GM18861 (cell line): ENCODE measurements at regions not wholly inside any gene's neighbourhood (a gene's known extent, or its start where the extent isn't known, plus 50 kb on each side); places are given as distances from the start of the nearest gene placed in this dataset.

Experiments
- ATAC-seq: cut with Tn5 transposase; IDR thresholded peaks from one replicate; pipeline ENCODE4 v1.9.1; 2021; ENCODE audit not compliant: unreplicated experiment

DNA sequence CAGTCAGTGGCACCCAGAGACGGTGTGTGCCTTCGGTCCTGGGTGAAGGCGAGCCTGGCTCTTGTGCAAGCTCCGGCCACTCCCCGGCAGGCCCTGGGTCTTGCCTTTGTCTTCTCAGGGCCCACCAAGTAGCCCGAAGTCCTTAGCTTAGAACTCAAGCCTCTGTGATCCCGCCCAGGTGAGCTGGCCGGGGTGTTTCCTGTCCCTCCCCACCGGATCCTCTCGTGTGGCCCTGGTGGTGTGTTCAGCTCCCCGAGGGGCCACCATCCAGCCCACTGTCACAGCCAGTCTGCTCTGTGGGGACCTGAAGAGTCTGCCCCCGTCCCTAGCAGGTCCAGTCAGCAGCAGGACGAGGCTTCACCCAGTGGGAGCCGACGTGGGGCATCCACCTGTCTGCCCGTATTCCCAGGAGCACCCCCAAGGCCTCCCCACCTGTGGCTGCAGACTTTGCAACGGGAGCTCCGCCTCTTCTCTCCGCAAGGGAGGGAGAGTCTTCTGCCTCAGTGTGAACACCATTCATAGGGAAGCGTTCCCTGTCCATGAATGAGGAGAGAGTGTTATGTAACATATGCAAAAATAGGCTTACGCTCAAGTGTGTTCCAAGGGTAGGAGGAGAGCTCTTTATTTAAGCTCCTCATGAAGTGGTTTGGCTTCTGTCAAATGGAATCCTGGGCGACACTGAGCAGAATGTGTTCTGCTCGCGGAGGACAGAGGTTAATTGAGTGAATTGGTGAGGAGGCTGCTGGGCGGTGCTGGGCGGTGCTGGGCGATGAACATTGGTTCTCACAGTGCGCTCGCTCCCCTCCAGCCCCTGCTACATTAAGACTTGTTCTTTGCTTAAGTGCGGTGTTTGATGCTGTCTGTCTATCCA lies 108.9 kb downstream of the CRYAA start:
- ATAC-seq: no peak

- no peak for ATAC-seq
Measured at GRCh38 chr21:43276811-43277210, 108.0 kb downstream of the CRYAA start.

- ATAC-seq: no peak
Measured at GRCh38 chr21:43275421-43276211, 106.8 kb downstream of the CRYAA start.

GRCh38 chr21:43274946-43275310 lies 106.1 kb downstream of the CRYAA start:
- no peak for ATAC-seq

- ATAC-seq: no peak
Measured at GRCh38 chr21:43274022-43274945, 105.5 kb downstream of the CRYAA start.

DNA sequence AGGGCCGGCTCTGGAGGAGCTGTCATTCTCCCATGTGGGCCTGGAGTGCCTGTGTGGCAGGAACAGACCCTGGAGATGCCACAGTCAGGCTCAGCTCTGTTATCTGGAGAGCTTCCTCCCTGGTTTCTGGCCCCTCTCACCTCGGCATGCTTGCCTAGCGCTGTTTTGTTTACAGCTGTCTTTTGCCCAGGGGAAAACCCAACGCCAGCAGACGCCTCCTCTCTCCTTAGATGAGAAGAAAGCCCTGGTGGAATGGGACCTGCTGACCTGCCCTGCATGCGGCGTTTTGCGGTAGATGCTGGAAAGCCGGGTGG lies 104.9 kb downstream of the CRYAA start:
- ATAC-seq: no peak

GRCh38 chr21:43273016-43273707 lies 104.4 kb downstream of the CRYAA start:
- ATAC-seq: no peak

GRCh38 chr21:43272591-43272990 lies 103.8 kb downstream of the CRYAA start:
- no peak for ATAC-seq

GRCh38 chr21:43271452-43272020 lies 102.7 kb downstream of the CRYAA start:
- ATAC-seq: no peak

DNA sequence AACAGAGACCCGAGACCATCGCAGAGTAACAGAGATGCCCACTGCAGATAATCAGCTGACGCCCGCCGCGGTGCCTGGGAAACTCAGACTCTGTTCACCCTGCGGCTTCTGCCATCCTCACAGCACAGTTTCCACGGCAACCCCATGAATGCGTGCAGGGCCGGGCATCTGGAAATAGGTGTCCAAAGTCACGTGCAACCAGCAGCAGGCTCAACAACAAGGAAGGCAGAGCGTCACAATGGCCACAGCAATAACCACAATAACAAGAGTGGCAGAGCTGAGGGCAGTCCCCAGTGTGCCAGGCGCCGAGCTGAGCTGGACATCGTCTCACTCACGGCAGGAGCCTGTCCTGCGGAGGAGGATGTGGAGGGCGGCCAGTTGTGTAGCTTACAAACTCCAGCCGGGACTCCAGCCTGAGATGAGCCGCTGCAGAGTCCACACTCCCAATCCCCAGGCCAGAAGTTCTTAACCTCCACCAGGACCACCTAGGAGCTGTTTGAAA lies 102.0 kb downstream of the CRYAA start:
- ATAC-seq: no peak

- ATAC-seq: no peak
Measured at GRCh38 chr21:43269957-43270705, 101.3 kb downstream of the CRYAA start.

DNA sequence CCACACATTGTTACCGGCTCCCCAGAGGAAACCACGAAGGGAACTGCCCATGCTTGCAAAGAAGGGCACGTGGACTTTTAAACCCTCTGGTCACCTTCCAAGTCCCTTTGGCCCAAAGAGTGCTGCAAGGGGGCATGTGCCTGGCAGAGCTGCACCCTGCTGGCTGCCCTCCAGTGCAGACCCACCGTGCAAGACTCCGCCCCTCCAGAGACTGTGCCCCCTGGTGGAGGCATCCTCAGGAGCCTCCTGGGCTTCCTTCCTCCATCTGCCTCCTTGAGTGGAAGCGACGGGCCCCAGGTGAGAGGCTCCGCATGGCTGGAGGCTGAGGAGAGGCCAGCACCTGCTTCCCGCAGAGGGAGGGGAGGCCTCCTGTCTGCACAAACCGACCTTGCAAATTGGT lies 100.6 kb downstream of the CRYAA start:
- no peak for ATAC-seq

DNA sequence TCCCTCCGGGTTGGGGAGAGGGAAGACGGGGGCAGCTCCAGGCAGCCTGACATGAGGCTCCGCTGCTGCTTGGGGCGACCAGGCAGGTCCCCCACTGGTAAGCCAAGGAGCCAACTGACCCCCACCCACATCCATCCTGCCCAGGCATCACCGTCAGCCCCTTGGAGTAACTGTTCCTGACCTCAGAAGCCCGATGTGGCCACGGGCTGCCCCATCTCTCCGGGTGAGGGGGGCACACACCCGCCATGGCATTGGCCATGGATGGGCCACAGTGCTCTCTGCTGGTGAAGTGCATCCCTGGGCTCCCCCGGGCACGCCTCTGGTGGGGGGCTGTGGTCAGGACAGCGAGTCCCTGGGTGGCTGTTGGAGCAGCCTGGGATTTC lies 100.0 kb downstream of the CRYAA start:
- no peak for ATAC-seq

DNA sequence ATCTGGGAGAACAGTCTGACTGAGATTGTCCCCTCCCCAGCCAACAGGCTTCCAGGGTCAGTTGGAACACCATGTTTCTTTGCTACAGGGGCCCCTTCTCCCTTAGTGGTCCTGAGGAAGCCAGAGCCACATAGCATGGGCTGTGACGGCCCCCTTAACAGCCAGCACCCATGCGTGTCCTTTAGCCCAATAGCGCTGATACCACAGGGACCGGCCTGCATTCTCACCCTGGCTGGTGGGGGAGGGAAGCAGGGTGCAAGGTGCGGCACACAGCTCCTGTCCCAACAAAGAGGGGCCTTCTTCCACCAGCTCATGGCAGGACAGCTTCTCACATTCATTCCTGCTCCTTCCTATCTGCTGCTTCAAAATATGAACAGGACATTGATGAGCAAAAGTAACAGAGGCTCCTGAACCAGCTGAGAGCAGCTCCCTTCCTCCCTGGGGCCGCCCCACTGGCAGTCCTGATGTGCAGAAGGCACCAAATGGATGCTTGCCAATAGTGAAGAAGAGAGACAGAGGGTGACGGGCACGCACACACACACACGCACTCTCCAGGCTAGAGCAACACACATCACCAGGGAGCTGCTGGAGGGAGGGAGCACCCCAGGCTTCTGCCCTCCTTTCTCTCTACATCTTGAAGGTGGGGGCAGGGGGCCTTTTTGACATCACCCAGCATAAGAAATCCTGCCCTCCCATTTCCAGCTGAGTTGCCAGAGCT lies 99.4 kb downstream of the CRYAA start:
- no peak for ATAC-seq

DNA sequence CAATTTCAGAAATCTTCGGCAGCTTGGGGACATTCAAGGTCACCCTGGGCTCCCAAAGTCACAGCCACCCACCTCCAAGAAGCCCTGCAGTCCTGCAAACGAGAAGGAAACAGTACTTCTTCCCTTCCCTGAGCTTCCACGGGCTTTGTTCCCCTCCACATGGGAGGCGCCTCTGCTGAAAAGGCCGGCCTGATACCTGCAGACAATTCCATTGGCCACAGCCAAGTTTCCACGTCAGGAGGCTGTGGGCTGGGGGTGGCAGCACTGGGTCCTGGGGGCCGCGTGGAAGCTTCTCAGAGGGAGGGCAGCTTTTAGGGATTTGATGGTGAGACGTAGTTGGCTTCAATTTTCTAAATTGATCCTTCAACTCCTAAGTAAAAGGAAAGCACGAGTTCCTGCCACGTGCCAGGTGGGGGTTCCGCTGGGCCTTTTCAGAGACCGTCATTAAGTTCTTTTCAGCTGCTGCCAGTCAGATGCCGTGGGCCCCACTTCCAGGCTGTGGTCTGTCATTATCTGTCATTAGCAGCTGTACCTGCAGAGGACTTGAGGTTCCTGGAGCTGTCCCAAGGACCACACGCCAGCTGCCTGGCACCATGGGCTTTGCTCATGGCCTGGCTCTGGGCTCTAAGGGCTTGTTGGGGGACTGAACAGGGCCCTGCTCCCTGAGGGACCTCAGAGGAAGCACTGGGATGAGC lies 98.7 kb downstream of the CRYAA start:
- ATAC-seq: no peak

GRCh38 chr21:43266534-43266933 lies 97.7 kb downstream of the CRYAA start:
- ATAC-seq: no peak

DNA sequence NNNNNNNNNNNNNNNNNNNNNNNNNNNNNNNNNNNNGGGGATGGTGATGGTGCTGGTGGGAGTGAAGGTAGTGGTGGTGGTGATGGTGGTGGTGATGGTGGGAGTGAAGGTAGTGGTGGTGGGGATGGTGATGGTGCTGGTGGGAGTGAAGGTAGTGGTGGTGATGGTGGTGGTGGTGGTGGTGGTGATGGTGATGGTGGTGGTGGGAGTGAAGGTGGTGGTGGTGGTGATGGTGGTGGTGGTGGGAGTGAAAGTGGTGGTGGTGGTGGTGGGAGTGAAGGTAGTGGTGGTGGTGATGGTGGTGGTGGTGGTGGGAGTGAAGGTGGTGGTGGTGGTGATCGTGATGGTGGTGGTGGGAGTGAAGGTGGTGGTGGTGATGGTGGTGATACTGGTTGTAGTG lies 93.6 kb downstream of the CRYAA start:
- no peak for ATAC-seq
